ENCODE measurements at regions not wholly inside any gene's neighbourhood (a gene's known extent, or its start where the extent isn't known, plus 50 kb on each side); places are given as distances from the start of the nearest gene placed in this dataset.

- TF ChIP-seq, protein P1, sequence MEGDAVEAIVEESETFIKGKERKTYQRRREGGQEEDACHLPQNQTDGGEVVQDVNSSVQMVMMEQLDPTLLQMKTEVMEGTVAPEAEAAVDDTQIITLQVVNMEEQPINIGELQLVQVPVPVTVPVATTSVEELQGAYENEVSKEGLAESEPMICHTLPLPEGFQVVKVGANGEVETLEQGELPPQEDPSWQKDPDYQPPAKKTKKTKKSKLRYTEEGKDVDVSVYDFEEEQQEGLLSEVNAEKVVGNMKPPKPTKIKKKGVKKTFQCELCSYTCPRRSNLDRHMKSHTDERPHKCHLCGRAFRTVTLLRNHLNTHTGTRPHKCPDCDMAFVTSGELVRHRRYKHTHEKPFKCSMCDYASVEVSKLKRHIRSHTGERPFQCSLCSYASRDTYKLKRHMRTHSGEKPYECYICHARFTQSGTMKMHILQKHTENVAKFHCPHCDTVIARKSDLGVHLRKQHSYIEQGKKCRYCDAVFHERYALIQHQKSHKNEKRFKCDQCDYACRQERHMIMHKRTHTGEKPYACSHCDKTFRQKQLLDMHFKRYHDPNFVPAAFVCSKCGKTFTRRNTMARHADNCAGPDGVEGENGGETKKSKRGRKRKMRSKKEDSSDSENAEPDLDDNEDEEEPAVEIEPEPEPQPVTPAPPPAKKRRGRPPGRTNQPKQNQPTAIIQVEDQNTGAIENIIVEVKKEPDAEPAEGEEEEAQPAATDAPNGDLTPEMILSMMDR (IDR thresholded peaks at IDR 0.05; ENCODE audit: control extremely low read depth, extremely low read depth, low read depth, missing control alignments) = no peak
- POLR2A ChIA-PET = no interaction called here
- CTCF ChIA-PET = no interaction called here
These were observed 819.9 kb downstream of the FAM181B start for GRCh38 chr11:81913793-81914192.

GRCh38 chr11:81907996-81908395 lies 825.7 kb downstream of the FAM181B start:
- TF ChIP-seq, protein P1 (IDR thresholded peaks at IDR 0.05; ENCODE audit: control extremely low read depth, extremely low read depth, low read depth, missing control alignments) = no peak
- ChIA-PET POLR2A (no interaction called here), CTCF (interaction anchor here (1.1 kb wide), 1 partner anchor 12 kb away, joined by 4 read pairs; no protein-coding TSS in a partner anchor)
- DNase-seq (ENCODE audit: extremely low spot score) = no peak

More at GRCh38 chr11:81913793-81914192, 819.9 kb downstream of the FAM181B start:
- no peak for DNase-seq (ENCODE audit: extremely low spot score)

GRCh38 chr11:81899156-81899555 lies 834.5 kb downstream of the FAM181B start:
- CTCF ChIA-PET = interaction anchor here (1.0 to 1.2 kb wide), 2 partner anchors 8 to 16 kb away, joined by 3 read pairs; no protein-coding TSS in a partner anchor
- TF ChIP-seq, protein P1 (IDR thresholded peaks at IDR 0.05; ENCODE audit: control extremely low read depth, extremely low read depth, low read depth, missing control alignments) = no peak
- POLR2A ChIA-PET = no interaction called here
- no peak for DNase-seq (ENCODE audit: extremely low spot score)

DNA sequence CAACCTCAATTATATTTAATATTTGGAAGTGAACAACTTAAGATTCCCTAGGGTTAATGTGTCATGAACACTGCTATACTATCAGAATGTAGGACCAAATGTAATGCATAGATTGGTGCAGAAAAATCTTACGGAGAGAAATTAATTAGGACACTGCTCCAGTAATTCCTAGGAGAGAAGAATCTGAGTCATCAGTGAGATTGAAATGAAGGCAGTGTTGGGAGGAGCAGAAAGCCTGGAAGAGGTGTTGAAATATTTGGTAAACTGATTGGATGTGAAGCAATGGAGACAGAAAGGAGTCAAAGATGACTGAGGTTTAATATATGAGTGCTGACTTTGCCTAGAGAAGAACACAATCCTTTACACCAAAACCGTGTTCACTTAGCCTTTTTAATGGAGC lies 836.0 kb downstream of the FAM181B start:
- ChIA-PET POLR2A (no interaction called here), CTCF (no interaction called here)
- DNase-seq (ENCODE audit: extremely low spot score) = no peak
- TF ChIP-seq, protein P1 (IDR thresholded peaks at IDR 0.05; ENCODE audit: control extremely low read depth, extremely low read depth, low read depth, missing control alignments) = no peak

GRCh38 chr11:81895258-81895657 lies 838.4 kb downstream of the FAM181B start:
- POLR2A ChIA-PET = no interaction called here
- TF ChIP-seq, protein P1 (IDR thresholded peaks at IDR 0.05; ENCODE audit: control extremely low read depth, extremely low read depth, low read depth, missing control alignments) = no peak
- no peak for DNase-seq (ENCODE audit: extremely low spot score)
- CTCF ChIA-PET = no interaction called here

DNA sequence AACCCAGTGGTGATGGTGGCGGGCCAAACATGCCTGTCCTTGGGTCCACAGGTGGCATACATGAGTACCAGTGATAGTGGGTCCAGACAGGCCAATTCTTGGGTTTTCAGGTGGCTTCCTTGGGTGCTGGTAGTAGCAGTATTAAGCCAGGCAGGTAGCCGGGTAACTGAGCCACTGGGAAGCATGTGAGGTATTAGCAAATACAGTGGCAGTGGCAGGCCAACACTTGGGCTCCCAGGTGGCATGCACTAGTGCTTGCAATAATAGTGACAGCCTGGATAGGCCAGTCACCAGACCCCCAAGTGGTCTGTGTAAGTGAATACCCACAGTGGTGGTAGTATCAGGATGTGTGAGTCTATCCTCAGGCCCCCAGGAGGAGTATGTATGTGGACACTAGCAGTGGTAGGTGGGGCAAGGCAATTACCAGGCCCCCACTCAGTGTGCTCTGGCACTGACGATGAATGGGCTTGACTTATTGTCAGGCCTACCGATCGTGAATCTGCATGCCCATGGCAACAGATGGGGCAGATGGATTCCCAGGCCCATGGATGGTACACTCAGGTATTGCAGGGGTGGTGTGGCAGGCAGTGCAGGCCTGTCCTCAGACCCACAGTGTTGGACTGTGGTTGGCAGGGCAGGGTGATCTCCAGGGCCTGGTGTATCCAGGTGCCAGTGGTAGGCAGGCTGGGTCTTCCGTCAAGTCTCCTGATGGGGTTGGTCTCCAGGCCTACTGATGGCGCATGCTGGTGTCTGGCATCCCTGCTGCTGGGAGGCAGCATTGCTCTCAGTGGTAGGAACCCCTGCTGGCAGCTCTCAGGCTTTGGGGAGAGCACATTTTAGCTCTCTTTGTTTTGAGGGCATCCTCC lies 840.7 kb downstream of the FAM181B start:
- CTCF ChIA-PET = no interaction called here
- DNase-seq (ENCODE audit: extremely low spot score) = no peak
- TF ChIP-seq, protein P1 (IDR thresholded peaks at IDR 0.05; ENCODE audit: control extremely low read depth, extremely low read depth, low read depth, missing control alignments) = no peak
- POLR2A ChIA-PET = no interaction called here
